ENCODE measurements at regions not wholly inside any gene's neighbourhood (a gene's known extent, or its start where the extent isn't known, plus 50 kb on each side); places are given as distances from the start of the nearest gene placed in this dataset.

DNA sequence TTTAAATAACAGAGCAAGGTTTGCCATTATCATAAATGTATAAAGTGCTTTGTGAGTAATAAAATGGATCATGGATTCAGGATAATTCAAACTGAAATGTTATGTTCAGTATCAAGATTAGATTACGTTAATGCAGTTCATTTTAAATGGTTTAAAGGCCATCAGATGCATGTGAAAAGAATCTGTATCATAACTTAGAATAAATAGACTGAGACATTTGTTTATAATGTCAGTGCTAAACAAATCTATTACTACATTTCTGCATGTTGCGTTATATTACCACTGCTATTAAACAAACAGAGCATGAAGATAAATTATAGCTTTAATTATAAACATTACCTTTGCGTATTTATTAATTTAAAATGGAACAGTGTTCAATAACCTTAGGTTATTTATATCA lies 160.2 kb downstream of the TOX3 start:
- TF ChIP-seq, protein P1, sequence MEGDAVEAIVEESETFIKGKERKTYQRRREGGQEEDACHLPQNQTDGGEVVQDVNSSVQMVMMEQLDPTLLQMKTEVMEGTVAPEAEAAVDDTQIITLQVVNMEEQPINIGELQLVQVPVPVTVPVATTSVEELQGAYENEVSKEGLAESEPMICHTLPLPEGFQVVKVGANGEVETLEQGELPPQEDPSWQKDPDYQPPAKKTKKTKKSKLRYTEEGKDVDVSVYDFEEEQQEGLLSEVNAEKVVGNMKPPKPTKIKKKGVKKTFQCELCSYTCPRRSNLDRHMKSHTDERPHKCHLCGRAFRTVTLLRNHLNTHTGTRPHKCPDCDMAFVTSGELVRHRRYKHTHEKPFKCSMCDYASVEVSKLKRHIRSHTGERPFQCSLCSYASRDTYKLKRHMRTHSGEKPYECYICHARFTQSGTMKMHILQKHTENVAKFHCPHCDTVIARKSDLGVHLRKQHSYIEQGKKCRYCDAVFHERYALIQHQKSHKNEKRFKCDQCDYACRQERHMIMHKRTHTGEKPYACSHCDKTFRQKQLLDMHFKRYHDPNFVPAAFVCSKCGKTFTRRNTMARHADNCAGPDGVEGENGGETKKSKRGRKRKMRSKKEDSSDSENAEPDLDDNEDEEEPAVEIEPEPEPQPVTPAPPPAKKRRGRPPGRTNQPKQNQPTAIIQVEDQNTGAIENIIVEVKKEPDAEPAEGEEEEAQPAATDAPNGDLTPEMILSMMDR (conservative IDR thresholded peaks at IDR 0.05; ENCODE audit: low read length): no peak
- no peak for TF ChIP-seq EZH2phosphoT487 (IDR thresholded peaks at IDR 0.05; ENCODE audit: borderline replicate concordance)
